ENCODE measurements at regions not wholly inside any gene's neighbourhood (a gene's known extent, or its start where the extent isn't known, plus 50 kb on each side); places are given as distances from the start of the nearest gene placed in this dataset.

- no peak overlapping the region for H3K4me3 ChIP-seq
- H3K27ac ChIP-seq: no peak overlapping the region
- intact Hi-C loops (cut with DNase I): no loop called here
- DNase-seq: no peak
- H3K36me3 ChIP-seq: no peaks in the 10 kb centered on the region
- peaks cover 0 to 6% (median 0%) of the 10 kb centered on the region in 4 donors for H3K9me3 ChIP-seq
- WGBS, 2 donors: 56 to 64% methylated on average over 4 of the region's 4 CpGs
- no peaks in the 10 kb centered on the region for H3K27me3 ChIP-seq
- H3K4me1 ChIP-seq: no peaks in the 10 kb centered on the region
- FAIRE-seq: no peak
- no peak for ATAC-seq
- TF ChIP-seq, protein P1, sequence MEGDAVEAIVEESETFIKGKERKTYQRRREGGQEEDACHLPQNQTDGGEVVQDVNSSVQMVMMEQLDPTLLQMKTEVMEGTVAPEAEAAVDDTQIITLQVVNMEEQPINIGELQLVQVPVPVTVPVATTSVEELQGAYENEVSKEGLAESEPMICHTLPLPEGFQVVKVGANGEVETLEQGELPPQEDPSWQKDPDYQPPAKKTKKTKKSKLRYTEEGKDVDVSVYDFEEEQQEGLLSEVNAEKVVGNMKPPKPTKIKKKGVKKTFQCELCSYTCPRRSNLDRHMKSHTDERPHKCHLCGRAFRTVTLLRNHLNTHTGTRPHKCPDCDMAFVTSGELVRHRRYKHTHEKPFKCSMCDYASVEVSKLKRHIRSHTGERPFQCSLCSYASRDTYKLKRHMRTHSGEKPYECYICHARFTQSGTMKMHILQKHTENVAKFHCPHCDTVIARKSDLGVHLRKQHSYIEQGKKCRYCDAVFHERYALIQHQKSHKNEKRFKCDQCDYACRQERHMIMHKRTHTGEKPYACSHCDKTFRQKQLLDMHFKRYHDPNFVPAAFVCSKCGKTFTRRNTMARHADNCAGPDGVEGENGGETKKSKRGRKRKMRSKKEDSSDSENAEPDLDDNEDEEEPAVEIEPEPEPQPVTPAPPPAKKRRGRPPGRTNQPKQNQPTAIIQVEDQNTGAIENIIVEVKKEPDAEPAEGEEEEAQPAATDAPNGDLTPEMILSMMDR (IDR thresholded peaks at IDR 0.05): no peak
Observed at GRCh38 chr7:46530081-46530750, 609.1 kb upstream of the IGFBP3 start.

DNA sequence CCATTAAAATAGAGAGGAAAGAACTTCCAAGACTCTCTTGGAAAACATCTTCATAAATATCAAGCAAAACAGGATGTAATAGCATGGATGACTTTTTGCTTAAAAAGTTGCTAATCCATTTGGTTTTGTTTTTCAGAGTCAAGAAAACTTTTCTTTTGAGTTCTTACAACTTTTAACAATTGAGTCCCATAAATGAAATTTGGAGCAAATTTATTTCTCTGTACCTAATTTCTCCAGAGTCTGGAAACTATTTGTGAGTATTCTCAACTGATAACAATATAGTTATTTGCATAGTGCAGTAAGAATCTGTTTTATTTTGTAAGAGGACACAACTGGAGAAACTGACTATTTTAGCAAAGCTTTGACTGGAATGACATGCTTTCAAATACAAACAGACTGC lies 606.3 kb upstream of the IGFBP3 start:
- TF ChIP-seq, protein P1 (IDR thresholded peaks at IDR 0.05): no peak
- intact Hi-C loops (cut with DNase I): no loop called here
- Histone ChIP-seq H3K36me3 (no peaks in the 10 kb centered on the region), H3K9me3 (peaks cover 0 to 6% (median 0%) of the 10 kb centered on the region in 4 donors), H3K4me1 (no peaks in the 10 kb centered on the region), H3K27ac (no peak overlapping the region), H3K4me3 (no peak overlapping the region), H3K27me3 (no peaks in the 10 kb centered on the region)
- FAIRE-seq: no peak
- DNase-seq: no peak
- no peak for ATAC-seq

- FAIRE-seq: no peak
- H3K9me3 ChIP-seq: peaks cover 0 to 6% (median 0%) of the 10 kb centered on the region in 4 donors
- TF ChIP-seq, protein P1 (IDR thresholded peaks at IDR 0.05): no peak
- no peak overlapping the region for H3K4me3 ChIP-seq
- no peaks in the 10 kb centered on the region for H3K4me1 ChIP-seq
- no peaks in the 10 kb centered on the region for H3K36me3 ChIP-seq
- no peak overlapping the region for H3K27ac ChIP-seq
- peak in 2 of 4 donors; percentile 24 to 39 for ATAC-seq
- intact Hi-C loops (cut with DNase I): no loop called here
- peak in 3 of 6 donors; percentile 8 to 28 (median 15) for DNase-seq
- H3K27me3 ChIP-seq: no peaks in the 10 kb centered on the region
- WGBS, 2 donors: 40 to 46% methylated on average over 5 of the region's 5 CpGs
Observed at GRCh38 chr7:46525876-46526275, 604.8 kb upstream of the IGFBP3 start.

DNA sequence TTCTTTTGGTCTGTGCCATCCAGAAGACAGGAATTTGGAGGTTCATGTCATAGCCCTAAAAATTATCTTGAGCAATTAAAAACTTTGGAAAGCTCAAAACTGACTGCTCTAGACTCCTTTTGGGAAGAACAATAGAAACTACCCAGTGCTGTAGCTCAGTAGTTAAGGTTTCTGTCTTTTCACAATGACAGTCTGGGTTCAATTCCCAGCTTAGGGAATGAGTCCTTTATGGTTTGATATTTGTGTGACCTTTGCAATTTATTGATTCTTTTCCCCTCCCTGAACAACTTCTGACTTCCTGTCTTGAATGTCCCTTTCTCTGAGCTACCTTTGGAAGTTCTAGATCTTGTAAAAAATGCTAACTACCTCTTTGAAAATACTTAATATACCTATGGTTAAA lies 603.3 kb upstream of the IGFBP3 start:
- no peaks in the 10 kb centered on the region for H3K4me1 ChIP-seq
- H3K9me3 ChIP-seq: peaks cover 0 to 6% (median 0%) of the 10 kb centered on the region in 4 donors
- H3K27me3 ChIP-seq: no peaks in the 10 kb centered on the region
- no peak for ATAC-seq
- TF ChIP-seq, protein P1 (IDR thresholded peaks at IDR 0.05): no peak
- intact Hi-C loops (cut with DNase I): no loop called here
- no peak overlapping the region for H3K4me3 ChIP-seq
- DNase-seq: no peak
- no peaks in the 10 kb centered on the region for H3K36me3 ChIP-seq
- FAIRE-seq: no peak
- no peak overlapping the region for H3K27ac ChIP-seq

GRCh38 chr7:46522354-46522906 lies 601.4 kb upstream of the IGFBP3 start:
- H3K36me3 ChIP-seq: no peaks in the 10 kb centered on the region
- H3K4me1 ChIP-seq: no peaks in the 10 kb centered on the region
- WGBS, 2 donors: 68 to 83% methylated on average over 8 of the region's 8 CpGs
- no peaks in the 10 kb centered on the region for H3K27me3 ChIP-seq
- TF ChIP-seq, protein P1 (IDR thresholded peaks at IDR 0.05): no peak
- H3K27ac ChIP-seq: no peak overlapping the region
- no peak overlapping the region for H3K4me3 ChIP-seq
- DNase-seq (no peak), ATAC-seq (no peak), FAIRE-seq (no peak)
- H3K9me3 ChIP-seq: peaks cover 0 to 6% (median 0%) of the 10 kb centered on the region in 4 donors
- intact Hi-C loops (cut with DNase I): no loop called here
